GM12872 (cell line): ENCODE measurements at regions not wholly inside any gene's neighbourhood (a gene's known extent, or its start where the extent isn't known, plus 50 kb on each side); places are given as distances from the start of the nearest gene placed in this dataset.

ENCODE experiments used
- TF ChIP-seq, protein P1 (sequence below): IDR thresholded peaks from 3 replicates; pipeline ENCODE4 v1.5.1; 2011; ENCODE audit warnings: low read depth, mild to moderate bottlenecking, low read length, moderate library complexity; ENCODE audit not compliant: insufficient read depth

GRCh38 chr18:34632321-34632720, 77.8 kb upstream of the DTNA start:
- TF ChIP-seq, protein P1, sequence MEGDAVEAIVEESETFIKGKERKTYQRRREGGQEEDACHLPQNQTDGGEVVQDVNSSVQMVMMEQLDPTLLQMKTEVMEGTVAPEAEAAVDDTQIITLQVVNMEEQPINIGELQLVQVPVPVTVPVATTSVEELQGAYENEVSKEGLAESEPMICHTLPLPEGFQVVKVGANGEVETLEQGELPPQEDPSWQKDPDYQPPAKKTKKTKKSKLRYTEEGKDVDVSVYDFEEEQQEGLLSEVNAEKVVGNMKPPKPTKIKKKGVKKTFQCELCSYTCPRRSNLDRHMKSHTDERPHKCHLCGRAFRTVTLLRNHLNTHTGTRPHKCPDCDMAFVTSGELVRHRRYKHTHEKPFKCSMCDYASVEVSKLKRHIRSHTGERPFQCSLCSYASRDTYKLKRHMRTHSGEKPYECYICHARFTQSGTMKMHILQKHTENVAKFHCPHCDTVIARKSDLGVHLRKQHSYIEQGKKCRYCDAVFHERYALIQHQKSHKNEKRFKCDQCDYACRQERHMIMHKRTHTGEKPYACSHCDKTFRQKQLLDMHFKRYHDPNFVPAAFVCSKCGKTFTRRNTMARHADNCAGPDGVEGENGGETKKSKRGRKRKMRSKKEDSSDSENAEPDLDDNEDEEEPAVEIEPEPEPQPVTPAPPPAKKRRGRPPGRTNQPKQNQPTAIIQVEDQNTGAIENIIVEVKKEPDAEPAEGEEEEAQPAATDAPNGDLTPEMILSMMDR: no peak

DNA sequence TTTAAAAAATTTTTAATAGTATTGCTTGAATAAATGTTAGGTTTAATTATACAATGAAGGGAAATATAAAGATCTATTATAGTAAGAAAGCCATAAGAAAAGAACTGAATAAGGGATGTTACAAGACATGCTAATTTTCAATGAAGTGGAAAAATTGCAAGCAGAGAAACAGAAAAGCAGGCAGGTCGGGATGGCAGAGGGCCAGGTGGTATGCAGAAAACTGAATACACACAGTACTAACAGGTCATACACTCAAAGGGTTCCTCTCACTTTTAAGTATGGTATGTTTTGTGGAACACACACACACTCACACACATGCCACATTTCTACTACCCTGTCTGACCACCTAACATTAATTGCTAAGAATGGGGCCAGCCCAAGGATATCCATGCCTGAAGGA, 76.7 kb upstream of the DTNA start:
- TF ChIP-seq, protein P1: no peak

DNA sequence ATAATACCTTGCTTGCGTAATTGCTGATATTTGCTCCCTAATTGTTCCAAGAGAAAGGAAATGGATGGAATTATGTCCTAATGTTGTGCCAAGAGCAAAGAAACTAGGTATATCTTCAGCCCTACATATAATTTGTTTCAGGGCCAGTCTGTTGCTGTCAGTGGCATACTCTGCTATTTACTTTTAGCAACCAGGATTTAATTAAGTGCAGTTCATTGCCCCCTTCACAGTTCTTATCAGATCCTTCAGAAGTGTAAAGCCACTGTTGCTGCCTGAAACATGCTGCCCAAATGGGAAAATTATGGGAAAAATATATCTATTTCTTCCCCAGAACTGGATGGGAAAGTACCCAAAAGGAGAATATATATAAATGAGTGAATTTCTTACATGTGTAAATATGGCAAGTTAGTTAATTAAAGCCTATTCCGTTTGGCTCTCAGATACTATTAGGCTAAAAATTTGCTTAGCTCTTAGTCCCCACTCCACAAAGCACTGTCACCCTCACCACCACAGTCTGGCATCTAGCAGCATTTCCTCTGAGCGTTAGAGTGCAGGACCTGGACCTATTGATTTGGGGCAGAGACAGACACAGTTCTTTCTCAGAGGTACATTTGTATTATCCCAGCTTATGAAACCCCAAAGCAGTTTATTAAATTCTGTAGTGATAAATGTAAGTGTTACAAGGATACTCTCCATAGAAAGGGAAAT, 72.8 kb upstream of the DTNA start:
- TF ChIP-seq, protein P1: no peak

GRCh38 chr18:34639687-34640086, 70.4 kb upstream of the DTNA start:
- TF ChIP-seq, protein P1: no peak

DNA sequence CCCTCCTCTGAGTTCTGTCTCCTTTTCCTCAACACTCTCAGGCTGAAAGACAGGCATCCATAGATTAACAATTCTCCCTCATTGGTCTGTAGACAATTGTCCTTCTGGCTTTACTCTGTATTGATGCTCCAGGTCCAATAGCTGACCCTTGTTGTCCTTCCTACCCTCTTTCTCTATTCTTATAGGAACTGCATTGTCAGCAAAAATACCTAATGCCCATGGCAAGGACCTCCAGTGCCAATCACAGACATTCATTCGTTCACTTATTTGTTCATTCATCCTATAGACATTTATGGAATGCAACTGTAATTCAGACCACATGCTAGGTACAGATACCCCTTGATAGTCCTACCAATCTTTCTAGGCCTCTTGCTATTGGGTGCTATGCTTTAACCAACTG, 69.8 kb upstream of the DTNA start:
- TF ChIP-seq, protein P1: no peak

DNA sequence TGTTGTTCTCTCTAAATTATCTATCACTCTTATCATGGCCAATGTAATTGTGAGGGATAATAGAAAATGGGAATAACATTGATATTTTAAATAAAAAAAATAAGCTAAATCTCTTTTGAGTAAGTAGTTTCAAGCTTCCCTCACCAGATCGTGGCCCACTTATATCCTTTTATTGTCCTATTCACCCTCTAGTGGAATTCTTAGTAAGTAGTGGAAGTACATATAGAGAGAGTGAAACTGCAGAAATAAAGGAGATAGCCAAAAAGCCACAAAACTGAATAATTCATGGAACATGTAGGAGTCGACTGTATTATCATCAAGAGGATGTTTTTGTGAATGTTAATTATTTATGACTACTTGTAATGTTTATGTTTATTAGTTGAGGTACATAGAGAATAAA, 66.1 kb upstream of the DTNA start:
- TF ChIP-seq, protein P1: no peak

GRCh38 chr18:34647251-34647650, 62.8 kb upstream of the DTNA start:
- TF ChIP-seq, protein P1: no peak
